ENCODE measurements at regions not wholly inside any gene's neighbourhood (a gene's known extent, or its start where the extent isn't known, plus 50 kb on each side); places are given as distances from the start of the nearest gene placed in this dataset.

- no peak for DNase-seq
These were observed 242.9 kb downstream of the TBX18 start for GRCh38 chr6:84521511-84521910.

DNA sequence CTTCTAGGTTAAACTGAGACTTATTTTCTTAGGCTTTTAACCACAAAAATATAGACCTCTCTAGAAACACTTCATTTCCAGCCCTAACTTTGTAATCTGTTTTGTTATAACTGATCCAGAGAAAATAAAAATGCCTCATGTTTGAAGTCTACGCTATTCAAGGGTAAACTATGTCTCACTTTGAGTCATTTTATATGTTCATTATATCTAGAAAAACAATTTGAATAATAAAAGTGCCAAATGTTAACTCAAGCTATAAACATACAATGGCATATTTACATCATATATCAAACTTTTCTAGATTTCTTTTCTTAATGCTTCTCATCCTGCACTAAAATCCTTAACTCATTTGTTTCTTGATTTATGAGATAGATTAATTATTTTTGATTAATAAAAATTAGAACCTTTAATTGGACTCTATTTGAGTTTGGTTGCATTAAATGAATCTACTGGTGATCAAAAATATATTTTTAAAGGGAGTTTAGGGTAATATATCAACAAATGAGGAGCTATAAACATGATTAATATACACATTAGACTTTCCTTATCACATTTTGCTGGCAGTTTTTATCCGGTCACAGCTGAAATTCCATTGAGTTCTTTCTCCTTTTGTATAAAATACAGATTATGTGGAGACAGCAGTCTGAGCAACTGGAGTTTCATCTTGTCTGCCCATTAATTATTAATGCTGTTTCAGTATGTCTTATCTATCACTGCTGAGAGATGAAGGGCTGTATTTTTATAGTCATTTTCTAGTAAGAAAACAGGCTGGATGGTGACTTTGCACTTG is 246.5 kb downstream of the TBX18 start:
- DNase-seq, result no peak

DNA sequence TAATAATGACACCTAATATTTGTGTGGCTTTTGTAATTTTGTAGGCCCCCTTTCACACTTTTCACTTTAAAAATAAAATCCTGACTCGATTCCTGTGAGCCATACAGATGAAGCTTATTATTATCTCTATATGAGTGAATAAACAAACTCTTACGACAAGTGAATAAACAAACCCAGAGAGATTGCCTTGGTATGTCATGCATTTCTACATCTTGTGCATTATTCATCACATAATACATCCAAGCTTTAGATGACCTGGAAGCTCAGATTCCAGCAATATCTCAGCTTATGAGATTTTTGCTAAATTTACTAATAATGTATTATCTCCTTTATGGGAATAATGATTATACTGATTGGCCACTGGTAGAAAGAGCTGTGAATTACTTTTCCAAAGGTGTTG is 248.2 kb downstream of the TBX18 start:
- no peak for DNase-seq

DNA sequence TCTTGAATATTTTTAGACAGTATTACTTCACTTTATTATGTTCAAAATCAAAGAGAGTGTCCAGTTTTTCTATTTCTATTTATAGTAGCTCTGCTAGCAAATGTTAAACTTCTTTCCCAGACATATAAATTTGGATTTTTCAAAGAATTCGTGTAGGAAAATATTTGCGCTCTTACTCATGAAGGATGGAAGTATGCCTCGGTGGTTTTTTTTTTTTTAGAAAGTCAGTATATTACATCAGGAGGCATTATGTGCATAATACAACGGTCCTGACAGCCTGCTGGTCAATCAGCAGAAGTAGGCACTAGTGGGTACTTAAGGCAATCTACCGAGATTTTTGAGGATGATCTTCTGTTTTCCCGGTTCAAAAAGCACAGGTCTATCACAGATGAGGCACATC is 249.3 kb downstream of the TBX18 start:
- DNase-seq, result no peak

- DNase-seq, result no peak
These were observed 250.1 kb downstream of the TBX18 start for GRCh38 chr6:84514089-84514971.

- DNase-seq, result no peak
These were observed 252.0 kb downstream of the TBX18 start for GRCh38 chr6:84512391-84512790.

DNA sequence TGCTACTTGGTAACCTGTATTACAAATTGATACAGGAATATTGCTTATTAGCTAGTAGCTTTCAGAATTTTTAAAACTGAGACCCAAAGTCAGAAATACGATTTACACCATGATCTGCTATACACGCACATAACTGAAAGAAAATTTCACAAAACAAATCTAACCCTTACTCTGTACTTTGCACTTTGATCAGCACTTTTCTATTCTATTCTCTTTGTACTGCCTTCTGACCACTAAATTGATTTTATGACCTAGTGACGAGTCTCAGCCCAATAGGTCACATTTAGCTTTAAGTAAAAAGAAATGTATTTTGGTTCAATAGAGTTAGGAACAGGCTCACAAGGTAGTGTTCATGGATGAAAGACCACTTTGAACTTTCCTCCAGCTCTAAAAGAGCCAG is 252.5 kb downstream of the TBX18 start:
- no peak for DNase-seq

GRCh38 chr6:84508981-84509380 is 255.4 kb downstream of the TBX18 start:
- no peak for DNase-seq

DNA sequence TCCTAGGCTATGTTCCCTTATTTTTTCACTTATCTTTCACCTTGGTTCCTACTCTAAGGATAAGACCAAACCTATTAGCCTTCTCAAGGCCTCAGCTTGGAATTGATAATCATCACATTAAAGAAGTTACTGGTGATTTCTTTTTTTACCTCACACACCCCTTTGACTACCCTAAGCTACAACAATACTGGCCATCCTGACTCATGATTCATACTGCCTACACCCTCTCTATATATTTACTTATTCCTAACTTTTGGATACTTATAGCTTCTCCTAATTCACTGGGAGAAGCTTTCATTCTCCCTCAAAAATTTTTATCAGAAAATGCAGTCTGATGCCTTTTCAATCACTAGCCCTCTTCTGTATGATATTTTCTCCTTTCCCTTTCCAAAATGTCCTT is 256.1 kb downstream of the TBX18 start:
- no peak for DNase-seq

DNA sequence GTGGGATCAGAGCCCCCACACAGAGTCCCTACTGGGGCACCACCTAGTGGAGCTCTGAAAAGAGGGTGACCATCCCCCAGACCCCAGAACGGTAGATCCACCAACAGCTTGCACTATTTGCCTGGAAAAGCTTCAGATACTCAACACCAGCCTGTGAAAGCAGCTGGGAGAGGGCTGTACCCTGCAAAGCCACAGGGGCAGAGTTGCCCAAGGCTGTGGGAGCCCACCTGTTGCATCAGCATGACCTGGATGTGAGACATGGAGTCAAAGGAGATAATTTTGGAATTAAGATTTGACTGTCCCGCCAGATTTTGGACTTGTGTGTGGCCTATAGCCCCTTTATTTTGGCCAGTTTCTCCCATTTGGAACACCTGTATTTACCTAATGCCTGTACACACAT is 260.4 kb downstream of the TBX18 start:
- no peak for DNase-seq

GRCh38 chr6:84501315-84501714 is 263.1 kb downstream of the TBX18 start:
- no peak for DNase-seq

DNA sequence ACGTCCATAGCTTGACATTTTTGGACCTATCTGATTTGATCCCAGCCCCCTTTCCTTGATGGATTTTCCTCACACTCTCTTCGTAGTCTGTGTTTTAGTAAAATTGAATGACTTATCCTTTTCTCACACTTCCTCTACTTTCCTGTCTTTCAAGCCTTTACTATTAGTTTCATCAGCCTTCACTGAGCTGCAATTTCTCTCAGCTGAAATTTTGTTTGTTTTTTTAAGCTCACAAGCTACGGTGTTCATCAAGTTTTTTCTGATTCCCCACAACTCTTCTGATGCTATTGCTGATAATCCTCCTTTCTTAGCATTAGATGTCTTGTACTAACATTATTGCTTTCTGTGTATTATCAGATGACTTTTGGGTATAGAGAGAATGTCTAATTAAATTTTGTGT is 263.7 kb downstream of the TBX18 start:
- no peak for DNase-seq

DNA sequence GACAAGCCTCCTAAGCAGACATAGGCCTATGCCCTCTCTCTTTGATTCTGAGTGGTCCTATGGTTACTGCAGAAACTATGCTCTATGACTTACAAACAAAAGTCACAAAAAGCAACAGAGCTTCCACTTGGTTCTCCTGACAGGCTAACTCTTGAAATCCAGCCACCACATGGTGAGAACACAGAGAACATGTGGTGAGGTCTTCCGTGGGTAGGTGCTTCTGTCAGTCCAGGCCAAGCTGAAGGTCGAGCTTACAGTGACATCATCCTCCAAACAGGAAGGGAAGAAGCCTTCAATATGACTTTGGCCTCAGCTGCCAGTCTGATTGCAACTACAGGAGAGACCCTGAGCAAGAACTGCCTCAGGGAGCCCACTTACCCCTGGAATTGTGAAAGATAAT is 265.5 kb downstream of the TBX18 start:
- DNase-seq, result no peak

- no peak for DNase-seq
These were observed 265.1 kb upstream of the CEP162 start for GRCh38 chr6:84492241-84493165.

- DNase-seq, result no peak
These were observed 262.2 kb upstream of the CEP162 start for GRCh38 chr6:84489598-84489997.

- DNase-seq, result no peak
These were observed 259.1 kb upstream of the CEP162 start for GRCh38 chr6:84486526-84486925.

GRCh38 chr6:84469144-84469543 is 241.7 kb upstream of the CEP162 start:
- DNase-seq, result no peak

DNA sequence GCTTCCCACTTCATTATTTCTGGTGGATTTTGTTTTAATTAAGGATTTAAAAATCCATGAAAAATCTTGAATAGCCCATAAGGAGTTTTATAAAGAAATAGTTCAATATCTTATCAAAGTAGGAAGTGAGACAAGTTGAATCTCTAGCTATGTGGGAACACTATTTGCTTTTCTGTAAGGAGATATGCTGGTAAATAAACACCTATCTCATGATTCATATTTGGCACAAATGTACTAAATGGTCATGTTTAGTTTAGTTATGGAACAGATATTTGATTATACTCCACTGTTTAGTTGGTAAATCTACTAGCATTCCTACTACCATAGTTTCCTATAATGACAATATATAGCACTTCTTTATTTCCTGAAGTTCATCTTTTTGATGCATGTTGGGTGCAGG is 239.9 kb upstream of the CEP162 start:
- no peak for DNase-seq

GRCh38 chr6:84466511-84466910 is 239.1 kb upstream of the CEP162 start:
- no peak for DNase-seq

GRCh38 chr6:84464471-84464870 is 237.0 kb upstream of the CEP162 start:
- DNase-seq, result no peak

GRCh38 chr6:84462698-84463097 is 235.3 kb upstream of the CEP162 start:
- no peak for DNase-seq

GRCh38 chr6:84461461-84461860 is 234.0 kb upstream of the CEP162 start:
- no peak for DNase-seq

- no peak for DNase-seq
These were observed 233.0 kb upstream of the CEP162 start for GRCh38 chr6:84460491-84460890.

Data from NCI-H2081 treated with DMSO at 0.1 percent for 48 hours (cell line).